HG03060 (cell line): ENCODE measurements at regions not wholly inside any gene's neighbourhood (a gene's known extent, or its start where the extent isn't known, plus 50 kb on each side); places are given as distances from the start of the nearest gene placed in this dataset.

Experiments used
- ATAC-seq: cut with Tn5 transposase; IDR thresholded peaks from one replicate; pipeline ENCODE4 v1.9.1; 2021; ENCODE audit warnings: low read depth, moderate number of reproducible peaks; ENCODE audit not compliant: unreplicated experiment

DNA sequence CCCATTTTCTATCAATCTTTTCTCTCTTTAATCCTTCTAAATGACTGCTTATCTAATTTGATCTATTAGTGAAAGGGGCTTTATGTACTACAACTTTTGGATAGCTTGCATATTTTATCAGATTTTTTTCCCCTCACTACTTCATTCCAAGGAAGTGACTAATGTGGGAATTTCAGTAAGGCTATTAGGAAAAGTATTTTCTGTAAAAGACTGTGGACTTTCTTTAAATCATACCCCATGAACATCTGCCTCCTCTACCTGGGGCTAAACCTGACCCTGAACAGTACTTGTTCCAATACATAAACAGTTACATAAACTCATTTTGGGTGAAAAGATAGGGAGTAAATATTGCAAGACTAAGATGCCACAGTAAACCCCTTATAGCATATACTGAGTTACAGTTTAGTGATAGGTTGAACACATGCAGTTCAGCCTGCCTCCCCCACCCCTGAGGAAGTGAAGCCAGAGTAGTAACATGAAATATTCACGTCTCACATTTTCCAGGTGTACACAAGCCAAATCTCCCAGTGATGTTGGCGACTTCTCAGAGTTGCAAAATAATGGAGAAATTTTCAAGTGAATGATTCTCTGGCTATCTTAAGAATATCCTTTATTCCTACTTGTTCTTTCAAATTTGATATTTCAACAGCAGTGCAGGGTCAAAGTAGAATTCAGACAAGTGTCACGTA lies 590.9 kb upstream of the ZEB2 start:
- ATAC-seq: no peak

DNA sequence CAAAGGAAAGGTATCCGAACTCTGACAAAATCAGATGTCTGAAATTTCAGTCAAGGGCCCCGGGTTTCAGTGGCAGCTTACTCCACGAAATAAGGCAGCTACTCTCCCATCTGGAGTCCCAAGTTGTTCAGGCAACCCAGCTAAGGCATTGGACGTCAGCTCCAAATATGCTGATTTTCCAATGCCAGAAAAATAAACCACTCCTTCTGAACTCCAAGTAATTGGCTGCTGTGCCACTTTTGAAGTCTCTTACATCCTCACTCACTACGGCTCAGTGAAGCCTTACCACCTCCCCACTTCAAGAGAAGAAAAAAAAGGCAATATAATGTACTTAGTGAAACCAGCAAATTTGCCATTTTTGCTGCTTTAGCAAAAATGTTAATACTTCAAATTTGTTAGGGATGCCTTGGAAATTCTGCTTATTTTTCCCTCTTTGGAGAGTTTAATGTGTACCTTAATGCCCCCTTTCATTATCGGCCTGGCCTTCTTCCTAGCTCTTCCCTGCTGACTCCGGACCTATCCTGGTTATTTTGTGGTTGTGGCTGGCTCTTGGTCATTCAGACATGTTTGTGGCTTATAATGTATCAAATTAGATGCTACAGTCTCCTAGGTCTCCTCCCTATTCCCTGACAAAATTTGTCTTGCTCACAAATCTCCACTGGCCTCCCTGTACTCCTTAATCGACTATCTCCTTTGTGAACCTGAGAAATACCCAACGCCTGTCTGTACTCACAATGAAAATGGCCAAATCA lies 589.2 kb upstream of the ZEB2 start:
- no peak for ATAC-seq

DNA sequence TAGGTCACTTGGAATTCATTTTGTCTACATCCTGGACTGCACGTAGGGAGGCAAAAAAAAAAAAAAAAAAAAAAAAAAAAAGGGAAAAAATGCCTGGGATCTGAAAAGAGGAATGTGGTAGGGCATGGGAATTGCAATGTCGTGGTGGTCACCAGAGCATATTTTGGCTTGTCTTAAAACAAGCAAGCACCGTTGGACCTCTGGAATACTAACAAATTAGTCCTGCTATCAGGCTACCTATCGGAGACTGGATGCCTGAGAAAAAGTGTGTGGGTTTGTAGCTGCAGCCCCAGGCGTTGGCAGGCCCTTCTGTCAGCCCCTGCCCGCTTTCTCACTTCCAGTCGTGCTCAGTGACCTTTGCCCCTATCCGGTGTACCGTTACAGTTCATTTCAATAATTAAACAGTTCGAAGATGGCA lies 588.5 kb upstream of the ZEB2 start:
- no peak for ATAC-seq

DNA sequence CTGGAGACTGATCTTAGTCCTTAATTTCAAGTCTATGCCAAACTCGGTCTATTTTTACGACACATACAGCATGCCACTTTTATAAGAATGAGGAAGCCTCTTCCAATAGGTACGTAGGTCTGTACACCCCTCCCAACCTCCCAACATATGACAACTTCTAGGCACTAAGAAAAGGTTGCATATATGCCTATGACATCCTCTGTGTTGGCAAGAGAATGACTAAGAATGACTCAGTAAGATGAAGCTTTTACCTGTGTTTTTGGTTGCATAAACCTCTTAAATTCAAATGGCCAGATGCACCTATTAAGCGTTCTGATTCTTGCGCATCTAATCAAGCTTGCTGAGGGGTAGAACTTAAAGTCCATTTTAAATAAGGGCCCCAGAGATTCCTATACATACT lies 586.4 kb upstream of the ZEB2 start:
- no peak for ATAC-seq

DNA sequence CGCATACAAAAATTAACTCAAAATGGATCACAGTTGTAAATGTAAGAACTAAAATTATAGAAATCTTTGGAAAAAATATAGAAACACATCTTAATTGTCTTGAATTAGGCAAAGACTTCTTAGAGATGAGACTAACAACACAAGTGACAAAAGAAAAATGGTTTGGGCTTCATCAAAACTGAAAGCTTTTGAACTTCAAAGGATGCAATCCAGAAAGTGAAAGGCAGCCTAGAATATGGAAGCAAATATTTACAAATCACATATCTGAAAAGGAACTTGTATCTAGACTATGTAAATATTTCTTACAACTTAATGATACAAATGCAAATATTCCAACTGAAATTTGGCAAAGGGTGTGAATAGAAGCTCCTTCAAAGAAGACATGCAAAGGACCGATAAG lies 582.8 kb upstream of the ZEB2 start:
- ATAC-seq: no peak

DNA sequence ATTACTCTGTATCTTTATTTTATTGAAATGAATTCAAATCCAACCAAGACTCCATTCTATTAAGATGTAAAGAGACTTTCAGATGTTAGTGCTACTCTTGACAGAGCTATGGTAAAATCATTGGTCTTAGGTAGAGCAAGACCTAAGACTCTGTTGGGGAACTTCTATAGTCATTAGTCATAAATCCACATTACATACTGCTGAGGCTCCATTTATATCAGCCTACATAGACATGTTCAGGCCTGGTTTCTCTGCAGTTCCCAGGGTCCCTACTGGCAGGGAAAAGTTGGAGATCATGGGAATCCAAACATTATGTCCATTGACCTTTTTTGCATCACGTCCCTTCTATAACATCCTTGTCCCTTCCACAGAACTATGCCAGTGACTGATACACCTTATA lies 580.4 kb upstream of the ZEB2 start:
- ATAC-seq: no peak

DNA sequence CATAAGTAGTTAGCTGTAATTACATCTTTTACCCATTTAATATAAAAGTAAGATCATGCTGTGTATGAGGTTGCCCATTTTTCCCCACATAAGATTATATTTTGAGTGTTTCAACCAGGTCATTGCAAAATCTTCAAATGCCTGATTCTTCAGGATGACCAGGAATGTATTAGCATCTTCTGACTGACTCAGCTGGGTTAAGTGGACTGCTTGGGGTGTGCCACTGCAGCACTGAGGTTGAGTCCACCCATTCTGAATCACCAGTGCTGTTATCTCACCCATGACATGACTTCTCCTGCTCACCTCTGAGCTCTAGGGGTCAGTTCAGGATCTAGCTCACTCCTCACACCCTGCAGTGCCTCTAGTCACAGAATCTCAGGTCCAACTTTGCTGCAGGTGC lies 576.7 kb upstream of the ZEB2 start:
- ATAC-seq: no peak

DNA sequence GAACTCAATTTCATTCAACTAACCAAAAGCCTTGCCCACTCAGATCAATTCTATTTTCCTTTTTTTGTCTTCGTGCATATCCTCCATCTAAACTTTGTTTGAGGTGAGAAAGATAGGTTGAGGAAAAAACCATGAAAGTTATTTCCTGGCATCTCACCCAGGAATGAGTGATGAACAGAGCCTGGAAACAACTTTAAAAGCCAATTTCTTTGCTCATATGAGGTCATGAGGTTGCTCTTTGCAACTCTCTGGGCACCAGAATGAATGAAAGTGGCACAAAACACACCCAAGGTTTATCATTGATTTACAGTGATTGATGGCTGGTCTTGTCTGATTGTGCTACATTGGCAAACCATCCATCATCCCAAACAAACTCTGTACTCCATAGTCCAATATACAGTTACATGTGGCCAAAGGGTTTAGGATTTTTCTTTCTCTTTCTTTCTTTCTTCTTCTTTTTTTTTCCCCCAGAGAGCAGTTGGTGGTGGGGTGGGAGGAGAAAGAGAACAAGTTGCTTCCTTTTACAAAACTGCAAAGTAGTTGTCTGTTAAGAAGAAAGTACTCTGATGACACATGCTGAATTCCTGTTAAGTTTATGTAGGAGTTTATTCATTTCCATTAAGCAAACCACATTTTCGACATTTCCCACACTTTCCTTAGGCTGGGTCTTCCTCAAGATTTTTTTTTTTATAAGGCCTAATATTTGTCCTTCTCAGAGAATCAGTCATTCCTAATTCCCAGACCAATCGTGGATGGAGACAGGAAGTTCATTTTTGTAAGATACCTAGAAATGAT lies 575.9 kb upstream of the ZEB2 start:
- no peak for ATAC-seq

DNA sequence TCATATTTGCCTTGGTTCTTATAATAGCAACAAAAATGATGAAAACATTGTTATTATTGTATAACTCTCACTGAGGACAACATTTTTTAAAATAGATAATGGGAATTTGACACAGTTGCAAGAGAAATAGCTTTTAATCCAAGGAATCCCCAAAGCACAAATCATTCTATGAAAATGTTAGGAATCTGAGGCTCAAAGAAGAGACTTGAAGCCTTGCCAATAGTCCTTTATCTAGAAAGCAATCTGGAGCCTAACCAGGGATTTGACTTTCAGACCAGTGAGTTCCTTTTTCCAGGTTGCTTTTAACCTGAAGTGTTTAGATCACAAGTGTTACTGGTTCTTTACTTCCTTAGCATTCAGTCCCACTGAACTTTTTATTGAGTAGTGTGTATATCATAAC lies 574.5 kb upstream of the ZEB2 start:
- ATAC-seq: no peak

DNA sequence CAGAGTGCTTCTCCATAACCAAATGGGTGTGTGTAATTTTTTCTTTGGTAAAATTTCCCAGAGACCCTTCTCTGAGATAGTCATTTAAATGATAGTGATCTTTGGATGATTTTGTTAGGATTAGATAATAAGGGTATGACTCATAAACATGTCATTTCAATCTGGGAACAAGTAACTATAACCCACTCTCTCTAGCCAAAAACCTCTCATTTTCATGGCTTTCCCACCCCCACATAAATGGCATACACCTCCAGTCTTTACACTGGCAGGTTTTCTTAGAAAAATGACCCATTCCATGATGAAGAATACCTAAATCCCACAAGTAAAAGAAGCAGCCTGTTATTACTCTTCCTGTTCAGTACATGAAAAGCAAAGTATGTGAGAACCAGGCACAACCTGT lies 572.0 kb upstream of the ZEB2 start:
- ATAC-seq: no peak

DNA sequence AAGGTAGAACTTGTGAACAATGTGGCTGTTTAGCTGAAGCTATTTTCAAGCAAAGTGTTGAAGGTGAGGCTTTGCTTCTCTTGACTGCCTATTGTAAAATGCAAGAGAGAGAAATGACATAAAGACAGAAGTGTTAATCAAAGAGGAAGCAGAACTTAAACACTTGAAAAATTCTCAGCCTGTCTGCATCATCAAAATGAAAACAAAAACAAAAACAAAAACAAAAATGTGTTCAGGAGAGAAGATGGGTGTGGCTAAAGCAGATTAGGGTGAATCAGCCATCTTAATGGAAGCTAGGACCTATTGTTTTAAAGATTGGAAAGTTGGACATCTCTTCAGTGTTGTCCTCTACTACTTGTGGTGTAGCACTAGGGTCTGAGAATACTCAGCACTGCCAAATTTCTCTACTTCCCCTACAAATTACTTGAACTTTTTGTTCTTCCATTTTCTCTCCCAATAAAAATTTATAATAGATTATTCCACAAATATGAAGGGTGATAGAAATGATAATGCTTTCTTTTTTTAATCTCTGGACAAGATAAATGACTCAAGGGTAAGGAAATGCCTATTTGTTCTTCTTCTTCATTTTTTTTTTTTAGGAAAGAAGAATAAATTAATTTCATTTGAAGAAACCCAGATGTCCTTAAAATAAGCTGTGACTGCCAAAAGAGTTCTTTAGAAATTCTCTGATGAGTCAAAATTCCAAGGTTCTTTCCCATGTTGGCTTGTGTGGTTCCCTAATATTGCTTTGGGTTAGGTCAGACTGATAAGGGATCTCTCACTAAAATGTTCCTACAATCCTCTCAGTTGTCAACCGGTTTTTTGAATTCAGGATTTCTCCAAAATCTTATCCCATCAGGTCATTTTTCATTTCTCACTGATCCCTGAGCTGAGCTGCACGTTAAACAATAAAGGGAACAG lies 571.2 kb upstream of the ZEB2 start:
- no peak for ATAC-seq

DNA sequence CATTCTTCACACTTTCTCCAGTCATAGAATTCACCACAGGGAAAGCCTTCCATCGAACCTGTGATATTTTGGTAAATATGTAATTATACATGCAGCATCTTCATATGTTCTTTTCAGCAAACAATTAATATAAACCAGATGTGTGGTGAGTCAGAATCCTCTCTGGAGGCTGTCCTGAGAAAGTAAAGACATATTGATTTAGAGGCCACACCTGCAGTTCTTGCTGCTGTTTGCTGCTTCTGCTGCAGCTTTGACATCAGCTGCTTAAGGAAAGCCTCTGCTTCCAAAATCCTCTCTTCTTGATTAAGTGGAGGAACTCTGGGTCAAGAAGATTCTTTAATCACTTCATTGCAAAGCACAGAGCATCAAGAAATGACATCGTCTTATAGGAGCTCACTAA lies 568.8 kb upstream of the ZEB2 start:
- ATAC-seq: no peak

DNA sequence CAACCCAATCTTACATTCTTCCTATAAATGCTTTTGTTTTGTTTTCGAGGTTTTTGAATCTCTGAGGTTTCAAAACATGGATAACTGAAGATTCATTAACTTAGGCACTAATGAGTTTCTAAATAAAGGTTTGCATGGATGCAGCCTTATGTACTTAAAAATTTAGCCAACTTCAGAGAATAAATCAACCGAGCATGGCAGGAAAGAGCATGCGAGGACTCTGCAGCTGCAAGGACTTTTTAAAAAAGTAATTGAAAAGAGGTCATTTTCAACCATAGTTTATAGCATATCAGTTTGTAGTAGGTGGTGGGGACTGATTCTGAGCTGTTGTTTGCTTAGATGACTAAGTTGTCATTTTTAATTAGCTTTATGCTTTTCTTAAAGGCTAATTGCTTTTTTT lies 567.0 kb upstream of the ZEB2 start:
- ATAC-seq: no peak

DNA sequence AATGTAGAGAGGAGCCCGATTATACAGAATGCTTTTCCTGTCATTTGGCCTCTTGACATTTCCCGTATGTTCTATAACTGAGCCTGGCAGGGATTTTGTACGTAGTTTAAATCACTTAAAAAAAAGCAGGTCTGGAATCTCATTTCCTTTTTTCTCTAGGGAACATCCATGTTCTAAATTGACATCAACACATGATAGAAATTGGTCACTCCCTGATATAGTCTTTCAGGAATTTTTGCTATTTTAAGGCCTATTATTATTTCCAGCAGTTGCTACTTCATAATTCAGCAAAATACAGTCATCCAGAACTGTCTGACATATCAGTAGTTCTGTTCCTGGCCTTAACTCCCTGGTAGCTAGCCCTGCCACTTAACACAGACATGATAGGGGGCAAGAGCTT lies 565.7 kb upstream of the ZEB2 start:
- ATAC-seq: no peak

DNA sequence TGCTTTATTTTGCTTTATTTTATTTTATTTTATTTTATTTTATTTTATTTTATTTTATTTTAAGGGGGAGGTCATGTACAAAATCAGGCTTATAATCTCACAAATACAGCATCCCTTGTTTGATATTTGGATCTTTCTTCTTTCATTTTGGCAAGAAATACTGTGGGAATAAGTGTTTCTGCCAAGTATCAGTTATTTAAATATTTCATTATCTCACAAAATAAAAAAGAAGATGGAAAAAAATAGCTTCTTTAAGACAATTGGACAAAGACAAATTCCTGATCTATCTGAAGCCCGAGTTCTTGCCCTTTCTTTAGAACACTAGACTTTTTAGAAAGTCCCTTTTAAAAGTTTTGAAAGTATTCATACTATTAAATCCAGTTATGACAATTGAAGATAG lies 560.5 kb upstream of the ZEB2 start:
- ATAC-seq: no peak

DNA sequence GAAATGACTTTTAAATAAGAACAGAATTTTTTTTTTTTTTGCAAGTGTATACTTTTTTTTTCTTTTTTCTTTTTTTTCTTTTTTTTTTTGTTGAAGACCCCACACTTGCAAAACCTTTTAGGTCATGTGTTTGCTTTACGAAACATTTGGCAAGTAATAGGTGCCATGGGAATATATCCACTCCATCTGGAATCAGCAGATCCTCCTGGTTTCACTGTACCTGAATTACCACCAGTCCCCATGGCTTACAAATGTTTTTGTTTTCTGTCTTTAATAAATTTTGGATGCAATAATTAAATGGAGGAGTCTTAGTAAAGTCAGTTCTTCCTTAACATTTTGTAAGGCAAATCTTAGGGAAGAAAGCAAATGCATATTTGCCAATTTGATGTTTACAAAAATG lies 559.7 kb upstream of the ZEB2 start:
- ATAC-seq: no peak

DNA sequence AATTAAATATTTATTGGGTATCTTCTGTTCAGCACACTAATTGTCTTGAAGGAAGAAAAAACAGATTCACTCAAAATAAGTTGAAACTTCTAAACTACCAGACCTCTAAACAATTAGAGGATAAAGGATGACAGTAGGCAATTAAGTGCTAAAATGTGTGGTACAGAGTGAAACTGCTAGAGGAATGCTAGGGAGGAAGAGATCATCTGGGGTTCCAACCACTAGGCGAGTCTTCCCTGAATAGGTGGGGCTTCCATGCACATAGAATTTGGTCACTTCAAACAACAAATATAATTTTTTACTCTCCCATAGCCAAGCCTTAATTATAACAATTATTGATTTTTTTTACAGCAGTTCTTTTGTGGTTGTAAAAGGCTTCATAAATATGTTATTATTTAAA lies 559.0 kb upstream of the ZEB2 start:
- no peak for ATAC-seq

DNA sequence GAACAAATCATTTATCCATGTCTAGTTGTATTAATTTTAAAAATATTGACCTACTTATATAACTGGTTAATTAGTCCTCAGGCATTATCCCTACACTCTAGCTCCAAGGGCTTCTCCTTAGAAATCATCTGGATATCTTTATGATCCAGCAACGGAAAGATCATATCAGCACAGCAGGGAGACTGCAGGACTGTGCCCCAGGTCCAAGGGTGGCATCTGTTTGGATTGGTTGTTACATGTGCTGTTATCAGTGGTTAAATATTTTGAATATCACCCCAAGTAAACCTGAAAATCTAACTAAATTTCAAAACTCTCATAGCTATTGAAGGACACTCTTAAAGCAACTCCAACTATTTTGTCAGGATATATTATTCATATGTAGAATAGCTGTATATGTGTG lies 556.2 kb upstream of the ZEB2 start:
- no peak for ATAC-seq

DNA sequence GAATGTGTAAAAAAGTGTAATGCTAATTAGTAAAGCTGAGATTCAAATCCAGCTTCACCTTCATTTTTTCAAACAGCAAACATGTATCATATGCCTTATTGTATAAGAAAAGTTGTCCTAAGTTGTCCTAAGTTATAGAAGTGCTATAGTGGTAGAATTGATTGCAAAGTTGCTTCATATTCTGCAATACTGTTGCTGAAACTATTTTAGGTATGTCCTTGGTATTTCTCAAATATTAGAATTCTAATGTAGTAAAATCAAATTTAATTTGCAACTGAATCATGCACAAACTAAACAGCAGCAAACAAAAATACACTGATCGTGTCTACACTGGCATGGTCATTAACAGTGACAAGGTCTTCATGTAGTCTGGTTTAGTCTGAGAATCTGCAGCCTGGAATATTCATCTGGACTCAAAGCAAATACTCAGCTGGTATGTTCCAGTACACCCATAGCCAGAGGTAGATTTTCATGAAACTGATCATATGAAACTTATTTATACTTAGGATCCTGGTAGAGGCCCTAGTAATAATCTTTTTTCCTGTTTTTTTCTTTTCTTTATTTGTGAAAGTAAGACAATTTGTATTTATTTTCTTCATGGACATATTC lies 555.6 kb upstream of the ZEB2 start:
- no peak for ATAC-seq

DNA sequence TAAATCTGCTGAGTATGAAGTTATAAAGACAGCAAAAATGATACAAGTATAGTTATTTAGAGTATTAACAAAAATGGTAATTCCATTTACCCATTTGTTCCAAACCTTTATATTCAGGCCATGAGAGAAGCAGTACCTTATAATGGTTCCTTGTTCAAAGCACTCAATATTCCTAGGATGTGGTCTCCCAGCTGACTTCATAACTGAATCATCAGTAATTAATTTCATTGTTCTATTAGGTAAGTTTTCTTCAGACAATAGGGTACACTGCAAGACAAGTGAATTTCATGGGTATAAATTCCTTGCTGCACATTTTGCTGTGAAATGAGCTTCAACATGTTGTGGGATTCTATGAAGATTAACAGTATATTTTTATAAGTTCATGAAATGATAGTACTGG lies 550.8 kb upstream of the ZEB2 start:
- no peak for ATAC-seq
